Panc1 (cell line): ENCODE measurements at regions not wholly inside any gene's neighbourhood (a gene's known extent, or its start where the extent isn't known, plus 50 kb on each side); places are given as distances from the start of the nearest gene placed in this dataset.

Source experiments
- ATAC-seq: fragments of 200-7000 bp; cut with Tn5 transposase; 2 replicates; pipeline ENCODE4 v1.9.1; 2020; ENCODE audit warnings: mild to moderate bottlenecking, moderate library complexity
- BruUV-seq: library from RNA; stranded (reverse); fragments of 400-500 nt; replicated peaks from 2 replicates; lab custom pipeline; 2021; lab: Mats Ljungman, UMichigan
- CTCF ChIA-PET: fragments of 300-600 bp; sonication (Branson Sonifier 250); formaldehyde crosslinking; loops from one replicate; lab custom pipeline; 2022; ENCODE audit warnings: antibody characterized with exemption; lab: Charles Lee
- POLR2A ChIA-PET: fragments of 300-600 bp; sonication (Branson Sonifier 250); formaldehyde crosslinking; loops from one replicate; lab custom pipeline; 2022; ENCODE audit warnings: antibody characterized with exemption; lab: Charles Lee
- DNase-seq: peaks from one replicate; pipeline ENCODE4 v3.0.0-alpha.2; 2010; ENCODE audit warnings: low read depth, low spot score
- H3K27ac ChIP-seq: 2 replicates; pipeline ENCODE4 v1.5.1; 2011; ENCODE audit warnings: mild to moderate bottlenecking, low read length, inconsistent platforms
- H3K27me3 ChIP-seq: fragments of 200-500 bp; sonication (Bioruptor generic); 2 replicates; pipeline ENCODE4 v1.6.0; 2014; ENCODE audit warnings: low read length, inconsistent platforms; ENCODE audit not compliant: control insufficient read depth, insufficient read depth
- H3K36me3 ChIP-seq: fragments of 200-500 bp; sonication (Bioruptor generic); 2 replicates; pipeline ENCODE4 v1.5.1; 2014; ENCODE audit warnings: inconsistent platforms, mild to moderate bottlenecking, low read length, moderate library complexity; ENCODE audit not compliant: control insufficient read depth, insufficient read depth
- H3K4me1 ChIP-seq: 2 replicates; pipeline ENCODE4 v1.5.1; 2011; ENCODE audit warnings: inconsistent platforms, mild to moderate bottlenecking, low read length, moderate library complexity; ENCODE audit not compliant: control insufficient read depth, insufficient read depth
- H3K4me3 ChIP-seq, 2 experiments: 2 replicates each; pipeline ENCODE4 v1.5.1; 2011 to 2012; ENCODE audit warnings: low read depth in 2 of 2, low read length in 2 of 2, mild to moderate bottlenecking in 2 of 2, inconsistent platforms in 1 of 2, moderate library complexity in 1 of 2
- H3K9me3 ChIP-seq: fragments of 200-500 bp; sonication (Bioruptor generic); 2 replicates; pipeline ENCODE4 v1.5.1; 2014; ENCODE audit warnings: low read depth, mild to moderate bottlenecking, inconsistent platforms, low read length, moderate library complexity; ENCODE audit not compliant: control insufficient read depth, insufficient read depth
- POLR2AphosphoS5 ChIP-seq: IDR thresholded peaks from 2 replicates; pipeline ENCODE4 v1.6.1; 2012; ENCODE audit warnings: mild to moderate bottlenecking, low read depth, low read length, moderate library complexity
- SIN3A ChIP-seq: IDR thresholded peaks from 2 replicates; pipeline ENCODE4 v1.6.1; 2012; ENCODE audit warnings: low read depth, mild to moderate bottlenecking, low read length, moderate library complexity, borderline replicate concordance; ENCODE audit not compliant: insufficient read depth
- TCF7L2 ChIP-seq: IDR thresholded peaks from 2 replicates; pipeline ENCODE4 v1.6.1; 2011; ENCODE audit warnings: mild to moderate bottlenecking, low read depth, low read length, inconsistent platforms
- in situ Hi-C: cut with HindIII; loops from 2 replicates; pipeline ENCODE4 v1.10.0; 2016; ENCODE audit warnings: low sequenced_read_pairs, low pct_unique_long_range_greater_than_20kb
- intact Hi-C: fragments of 100-400 bp; cut with micrococcal nuclease; formaldehyde crosslinking; loops from one replicate; pipeline ENCODE4 v1.10.0; 2022; ENCODE audit not compliant: unreplicated experiment
- TF ChIP-seq, protein P1 (sequence below): fragments of 450-650 bp; IDR thresholded peaks from 2 replicates; pipeline ENCODE4 v1.5.1; 2017; ENCODE audit warnings: mild to moderate bottlenecking
- TF ChIP-seq, protein P2 (sequence below), 2 experiments: IDR thresholded peaks; 2 replicates each; pipeline ENCODE4 v1.6.1; 2011 to 2012; ENCODE audit warnings: low read depth in 2 of 2, control low read depth in 1 of 2, low read length in 1 of 2, mild to moderate bottlenecking in 1 of 2, moderate library complexity in 1 of 2; ENCODE audit not compliant: insufficient read depth in 1 of 2

DNA sequence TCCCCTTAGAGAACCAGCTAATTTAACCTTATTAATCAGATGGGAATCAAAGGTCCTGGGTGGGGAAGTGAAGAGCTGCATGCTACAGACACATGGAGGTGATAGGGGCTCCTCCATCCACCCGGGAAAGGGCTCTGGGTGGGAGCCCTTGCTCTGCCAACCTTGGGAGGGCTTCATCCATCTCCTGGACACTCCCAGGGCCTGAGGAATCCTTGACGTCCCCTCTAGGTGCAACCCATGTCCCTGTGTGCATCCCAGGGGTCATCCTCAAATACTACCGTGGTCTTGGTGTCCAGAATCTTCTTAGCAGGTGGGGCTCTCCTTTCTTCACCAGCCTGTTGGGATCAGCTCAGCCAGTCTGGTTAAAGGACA lies 55.4 kb upstream of the IGFBP3 start:
- CTCF ChIA-PET: no interaction called here
- Histone ChIP-seq H3K9me3 (0 out of 2 replicates have a peak, but pooled peaks cover 3% of the 10 kb centered on the region), H3K4me3 (no peak overlapping the region), H3K27ac (peak overlapping the region; percentile 40; the same call in 1 of the 2 replicates), H3K36me3 (no peaks in the 10 kb centered on the region), H3K4me1 (peaks cover 25% of the 10 kb centered on the region), H3K27me3 (no peaks in the 10 kb centered on the region)
- no peak for ATAC-seq
- POLR2A ChIA-PET: no interaction called here
- BruUV-seq: no TSS peak
- no peak for DNase-seq
- TF ChIP-seq TCF7L2 (no peak), POLR2AphosphoS5 (no peak), SIN3A (no peak)
- TF ChIP-seq, protein P1, sequence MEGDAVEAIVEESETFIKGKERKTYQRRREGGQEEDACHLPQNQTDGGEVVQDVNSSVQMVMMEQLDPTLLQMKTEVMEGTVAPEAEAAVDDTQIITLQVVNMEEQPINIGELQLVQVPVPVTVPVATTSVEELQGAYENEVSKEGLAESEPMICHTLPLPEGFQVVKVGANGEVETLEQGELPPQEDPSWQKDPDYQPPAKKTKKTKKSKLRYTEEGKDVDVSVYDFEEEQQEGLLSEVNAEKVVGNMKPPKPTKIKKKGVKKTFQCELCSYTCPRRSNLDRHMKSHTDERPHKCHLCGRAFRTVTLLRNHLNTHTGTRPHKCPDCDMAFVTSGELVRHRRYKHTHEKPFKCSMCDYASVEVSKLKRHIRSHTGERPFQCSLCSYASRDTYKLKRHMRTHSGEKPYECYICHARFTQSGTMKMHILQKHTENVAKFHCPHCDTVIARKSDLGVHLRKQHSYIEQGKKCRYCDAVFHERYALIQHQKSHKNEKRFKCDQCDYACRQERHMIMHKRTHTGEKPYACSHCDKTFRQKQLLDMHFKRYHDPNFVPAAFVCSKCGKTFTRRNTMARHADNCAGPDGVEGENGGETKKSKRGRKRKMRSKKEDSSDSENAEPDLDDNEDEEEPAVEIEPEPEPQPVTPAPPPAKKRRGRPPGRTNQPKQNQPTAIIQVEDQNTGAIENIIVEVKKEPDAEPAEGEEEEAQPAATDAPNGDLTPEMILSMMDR: no peak
- TF ChIP-seq, protein P2, sequence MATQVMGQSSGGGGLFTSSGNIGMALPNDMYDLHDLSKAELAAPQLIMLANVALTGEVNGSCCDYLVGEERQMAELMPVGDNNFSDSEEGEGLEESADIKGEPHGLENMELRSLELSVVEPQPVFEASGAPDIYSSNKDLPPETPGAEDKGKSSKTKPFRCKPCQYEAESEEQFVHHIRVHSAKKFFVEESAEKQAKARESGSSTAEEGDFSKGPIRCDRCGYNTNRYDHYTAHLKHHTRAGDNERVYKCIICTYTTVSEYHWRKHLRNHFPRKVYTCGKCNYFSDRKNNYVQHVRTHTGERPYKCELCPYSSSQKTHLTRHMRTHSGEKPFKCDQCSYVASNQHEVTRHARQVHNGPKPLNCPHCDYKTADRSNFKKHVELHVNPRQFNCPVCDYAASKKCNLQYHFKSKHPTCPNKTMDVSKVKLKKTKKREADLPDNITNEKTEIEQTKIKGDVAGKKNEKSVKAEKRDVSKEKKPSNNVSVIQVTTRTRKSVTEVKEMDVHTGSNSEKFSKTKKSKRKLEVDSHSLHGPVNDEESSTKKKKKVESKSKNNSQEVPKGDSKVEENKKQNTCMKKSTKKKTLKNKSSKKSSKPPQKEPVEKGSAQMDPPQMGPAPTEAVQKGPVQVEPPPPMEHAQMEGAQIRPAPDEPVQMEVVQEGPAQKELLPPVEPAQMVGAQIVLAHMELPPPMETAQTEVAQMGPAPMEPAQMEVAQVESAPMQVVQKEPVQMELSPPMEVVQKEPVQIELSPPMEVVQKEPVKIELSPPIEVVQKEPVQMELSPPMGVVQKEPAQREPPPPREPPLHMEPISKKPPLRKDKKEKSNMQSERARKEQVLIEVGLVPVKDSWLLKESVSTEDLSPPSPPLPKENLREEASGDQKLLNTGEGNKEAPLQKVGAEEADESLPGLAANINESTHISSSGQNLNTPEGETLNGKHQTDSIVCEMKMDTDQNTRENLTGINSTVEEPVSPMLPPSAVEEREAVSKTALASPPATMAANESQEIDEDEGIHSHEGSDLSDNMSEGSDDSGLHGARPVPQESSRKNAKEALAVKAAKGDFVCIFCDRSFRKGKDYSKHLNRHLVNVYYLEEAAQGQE (IDR thresholded peaks at IDR 0.05; ENCODE audit: insufficient read depth in 1 of 2, low read depth in 2 of 2, low read length in 1 of 2): no peak
- in situ Hi-C loops (no loop called here), intact Hi-C loops (no loop called here)

DNA sequence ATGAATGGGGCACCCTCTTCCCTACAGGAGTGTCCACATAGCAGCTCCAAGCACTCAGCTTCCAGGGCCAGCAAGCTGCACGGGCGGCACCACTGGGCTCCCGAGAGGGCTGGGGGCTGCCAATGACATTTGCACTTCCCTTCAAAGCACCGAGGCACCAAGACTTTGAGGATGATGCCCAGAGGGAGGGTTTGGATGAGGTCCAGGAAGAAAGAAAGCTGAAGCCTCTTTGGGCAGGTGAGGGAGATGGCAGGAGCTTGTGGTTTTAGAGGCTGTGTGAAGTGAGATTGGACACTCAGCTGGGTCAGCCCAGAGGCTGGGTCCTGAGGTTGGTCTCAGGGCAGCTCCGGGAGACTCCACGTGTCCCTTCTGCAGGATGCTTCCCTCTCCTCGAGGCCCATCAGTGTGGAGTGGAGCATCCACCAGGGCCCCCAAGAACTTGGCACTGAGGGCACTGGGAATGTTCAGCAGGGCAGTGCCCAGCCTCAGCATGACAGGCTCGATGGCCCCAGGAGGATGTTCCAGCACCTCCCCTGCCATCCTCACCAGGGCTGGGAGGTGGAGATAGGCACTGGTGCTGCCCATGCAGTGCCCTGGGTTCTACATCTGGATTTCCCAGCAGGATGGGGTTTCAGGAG lies 54.9 kb upstream of the IGFBP3 start:
- Histone ChIP-seq H3K9me3 (0 out of 2 replicates have a peak, but pooled peaks cover under 1% of the 10 kb centered on the region), H3K27me3 (no peaks in the 10 kb centered on the region), H3K27ac (no peak overlapping the region; the same call in 1 of the 2 replicates), H3K4me3 (no peak overlapping the region), H3K4me1 (peaks cover 25% of the 10 kb centered on the region), H3K36me3 (no peaks in the 10 kb centered on the region)
- BruUV-seq: no TSS peak
- in situ Hi-C loops: no loop called here
- intact Hi-C loops: no loop called here
- ChIA-PET CTCF (interaction anchor here (0.6 to 0.7 kb wide), 3 partner anchors 17 to 1125 kb away, joined by 3 to 5 read pairs (median 4); no protein-coding TSS in a partner anchor), POLR2A (no interaction called here)
- TF ChIP-seq, protein P2 (IDR thresholded peaks at IDR 0.05; ENCODE audit: insufficient read depth in 1 of 2, low read depth in 2 of 2, low read length in 1 of 2): no peak
- TF ChIP-seq TCF7L2 (no peak), POLR2AphosphoS5 (no peak), SIN3A (no peak)
- TF ChIP-seq, protein P1: no peak
- no peak for DNase-seq
- ATAC-seq: no peak
